Effector CD8-positive, alpha-beta T cell (primary cell): ENCODE measurements at regions not wholly inside any gene's neighbourhood (a gene's known extent, or its start where the extent isn't known, plus 50 kb on each side); places are given as distances from the start of the nearest gene placed in this dataset.

ENCODE experiments used
- DNase-seq: peaks from one replicate; lab custom pipeline; 2025; lab: John Stamatoyannopoulos, UW

DNA sequence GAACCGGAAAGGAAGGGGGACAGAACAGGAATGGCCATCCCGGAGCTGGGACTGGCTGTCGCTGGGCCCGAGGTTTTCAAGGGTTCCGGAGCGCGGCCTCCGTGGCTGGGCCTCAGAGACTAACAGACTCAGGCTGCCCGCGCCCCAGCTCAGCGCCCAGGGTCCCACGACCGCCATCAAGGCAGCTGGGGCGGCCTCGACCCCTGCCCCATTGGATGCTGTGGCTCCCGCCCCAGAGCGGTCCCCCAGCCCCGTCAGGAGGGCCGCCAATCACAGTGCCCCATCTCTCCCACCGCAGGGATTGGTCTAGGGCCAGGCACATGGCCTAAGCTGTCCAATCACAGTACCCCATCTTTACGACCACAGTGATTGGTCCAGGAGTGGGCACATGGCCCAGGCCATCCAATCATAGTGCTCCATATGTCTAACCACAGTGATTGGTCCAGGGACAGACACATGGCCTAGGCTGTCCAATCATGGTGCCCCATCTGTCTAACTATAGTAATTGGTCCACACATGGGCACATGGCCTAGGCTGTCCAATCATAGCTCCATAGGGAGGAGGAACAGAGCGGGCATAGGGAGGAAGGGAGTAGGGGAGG, 105.3 kb upstream of the NKX1-1 start:
- DNase-seq: peak; percentile 7

DNA sequence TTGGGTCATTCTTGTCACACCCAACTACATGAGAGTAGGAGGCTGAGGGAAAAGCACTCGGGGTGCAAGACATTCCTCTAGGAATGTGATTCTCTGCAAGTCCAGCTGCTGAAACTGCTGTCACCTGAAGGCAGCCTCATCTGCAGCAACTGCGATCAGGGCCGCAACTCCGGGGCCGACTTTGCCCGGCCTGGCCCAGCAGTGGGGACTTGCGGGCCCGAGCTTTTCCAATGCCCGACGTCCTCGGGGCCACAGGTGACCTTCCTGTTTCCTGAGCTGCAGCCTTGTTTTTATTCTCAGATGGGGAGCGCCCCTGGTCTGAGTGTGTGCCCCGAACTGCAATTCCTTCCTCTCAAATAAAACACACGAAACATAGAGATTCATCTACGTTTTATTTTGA, 104.7 kb upstream of the NKX1-1 start:
- no peak for DNase-seq

DNA sequence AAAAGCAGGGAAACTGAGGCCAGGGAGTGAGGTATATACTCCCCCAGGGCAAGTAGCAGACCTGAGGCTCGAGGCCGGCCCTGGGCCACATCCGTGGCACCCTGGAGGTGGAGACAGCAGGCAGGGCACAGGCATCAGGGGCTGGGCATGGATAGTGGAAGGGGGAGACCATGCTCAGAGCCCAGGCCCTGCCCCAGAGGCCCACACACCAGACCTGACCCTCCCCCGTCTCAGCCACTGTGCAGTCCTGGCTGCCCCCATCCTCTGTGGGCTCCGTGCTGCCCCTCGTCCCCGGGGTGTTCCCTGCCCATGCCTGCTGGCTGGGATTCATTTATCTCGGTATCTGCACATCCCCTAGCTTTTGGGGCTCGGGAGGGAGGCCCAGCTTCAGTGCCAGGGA, 103.1 kb upstream of the NKX1-1 start:
- no peak for DNase-seq

DNA sequence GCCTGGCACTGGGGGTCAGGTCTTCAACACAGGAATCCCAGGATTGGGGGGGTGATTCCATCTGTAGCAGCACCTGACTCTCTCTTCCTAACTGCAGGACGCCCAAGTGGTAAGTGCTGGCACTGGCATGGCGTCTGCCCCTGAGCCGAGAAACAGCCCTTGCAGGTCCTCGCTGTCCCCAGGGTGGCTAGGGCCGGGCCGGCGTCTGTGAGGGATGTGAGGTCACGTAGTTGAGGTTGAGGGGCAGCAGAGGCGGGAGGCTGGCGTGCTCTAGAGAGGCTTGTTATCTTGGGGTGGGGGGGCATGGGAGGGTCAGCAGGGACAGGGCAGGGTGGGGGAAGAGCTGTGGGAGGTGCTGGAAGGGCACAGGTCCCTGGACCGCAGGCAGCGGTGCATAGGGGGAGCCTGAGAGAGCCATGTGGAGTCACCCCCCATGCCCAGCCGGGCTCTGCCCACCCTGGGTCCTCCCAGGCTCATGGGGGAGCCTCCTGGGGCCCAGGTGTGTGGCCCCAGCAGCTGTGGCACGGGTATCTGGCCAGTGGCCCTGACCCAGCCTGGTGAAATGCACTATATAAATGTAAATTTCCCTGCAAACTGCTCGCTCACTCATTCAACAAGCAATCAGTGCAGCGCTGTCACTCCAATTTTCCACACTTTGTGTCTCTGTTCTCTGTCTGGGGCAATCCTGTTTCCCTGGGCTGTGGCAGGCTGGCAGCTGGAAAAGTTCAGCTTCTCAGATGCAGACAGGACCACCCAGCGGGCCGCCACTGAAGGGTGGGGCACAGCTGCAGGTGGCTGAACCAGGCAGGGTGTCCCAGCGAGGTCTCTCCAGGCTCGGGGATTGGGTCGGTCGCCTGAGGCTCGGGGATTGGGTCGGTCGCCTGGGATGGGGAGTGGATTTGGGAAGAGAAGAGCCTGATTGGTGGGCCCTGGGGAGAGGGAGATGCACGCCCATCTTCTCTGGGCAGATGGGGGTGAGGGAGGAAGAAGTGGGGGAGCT, 102.2 kb upstream of the NKX1-1 start:
- no peak for DNase-seq

DNA sequence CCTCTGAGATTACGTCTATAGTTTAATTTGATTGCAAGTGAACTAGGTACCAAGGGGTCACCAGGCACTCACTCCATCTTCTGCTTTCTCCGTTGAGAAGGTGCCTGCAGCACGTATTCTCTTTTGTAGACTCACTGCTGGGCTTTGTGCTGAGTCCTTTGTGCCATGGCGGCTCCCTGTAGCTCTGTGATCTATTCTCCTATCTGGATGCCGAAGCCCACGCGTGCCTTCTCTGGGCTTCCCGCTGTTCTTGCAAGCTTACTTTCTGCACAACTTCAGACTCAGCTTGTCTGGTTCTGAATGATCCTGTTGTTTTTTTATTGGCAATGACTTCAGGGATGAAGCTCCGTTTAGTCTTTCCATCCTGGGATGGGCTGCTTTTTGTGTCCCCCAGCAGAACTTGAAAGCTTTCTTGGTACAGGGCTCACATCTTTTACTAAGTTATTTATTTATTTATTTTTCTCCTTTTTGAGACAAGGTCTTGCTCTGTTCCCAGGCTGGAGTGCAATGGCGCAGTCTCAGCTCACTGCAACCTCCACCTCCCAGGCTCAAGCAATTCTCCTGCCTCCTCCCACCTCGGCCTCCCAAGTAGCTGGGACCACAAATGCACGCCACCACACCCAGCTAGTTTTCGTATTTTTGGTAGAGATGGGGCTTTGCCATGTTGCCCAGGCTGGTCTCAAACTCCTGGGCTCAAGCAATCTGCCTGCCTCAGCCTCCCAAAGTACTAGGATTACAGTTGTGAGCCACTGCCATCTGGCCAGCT, 100.9 kb upstream of the NKX1-1 start:
- DNase-seq: no peak

DNA sequence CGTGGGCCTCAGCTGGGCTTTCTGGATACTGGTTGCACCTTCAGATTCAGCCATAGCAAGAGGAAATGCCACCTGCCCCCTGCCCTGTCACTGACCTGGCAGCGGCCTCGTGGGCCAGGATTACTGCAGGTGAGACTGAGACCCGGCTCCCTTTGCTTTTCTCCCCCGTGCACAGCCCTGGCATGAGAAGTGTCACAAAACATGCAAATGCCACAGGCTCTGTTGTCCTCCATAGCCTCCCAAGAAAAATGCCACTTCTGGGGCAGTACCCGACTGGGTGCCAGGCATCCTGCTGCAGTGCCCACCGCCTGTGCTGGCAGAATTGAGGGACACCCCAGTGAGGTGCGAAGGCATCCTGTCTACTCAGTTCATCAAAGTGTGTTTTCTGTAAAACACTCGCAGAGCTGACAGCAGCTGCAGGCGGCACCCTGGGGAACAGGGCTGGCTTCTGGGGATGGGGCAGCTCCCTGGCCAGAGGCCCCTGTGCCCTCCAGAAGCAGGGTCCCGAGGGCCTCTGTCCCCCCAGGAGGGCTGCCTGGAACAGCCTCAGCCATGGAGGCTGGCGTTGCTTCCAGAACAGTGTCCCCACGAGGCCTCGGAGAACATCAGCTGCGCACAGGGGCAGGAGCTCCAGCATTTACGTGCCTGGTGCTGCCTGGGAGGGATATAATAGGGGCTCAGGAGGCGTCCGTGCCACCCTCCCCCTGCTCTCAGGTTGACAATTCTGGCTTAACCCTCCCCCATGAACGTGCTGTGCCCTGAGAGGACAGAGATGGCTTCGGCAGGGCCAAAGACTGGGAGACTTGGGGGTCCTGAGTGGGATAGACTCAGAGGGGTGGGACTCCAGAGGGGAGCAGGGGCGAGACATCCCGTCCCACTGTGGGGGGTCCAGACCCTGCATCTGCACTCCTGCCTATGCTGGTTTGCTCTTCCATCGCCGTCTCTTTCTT, 99.5 kb upstream of the NKX1-1 start:
- DNase-seq: no peak

DNA sequence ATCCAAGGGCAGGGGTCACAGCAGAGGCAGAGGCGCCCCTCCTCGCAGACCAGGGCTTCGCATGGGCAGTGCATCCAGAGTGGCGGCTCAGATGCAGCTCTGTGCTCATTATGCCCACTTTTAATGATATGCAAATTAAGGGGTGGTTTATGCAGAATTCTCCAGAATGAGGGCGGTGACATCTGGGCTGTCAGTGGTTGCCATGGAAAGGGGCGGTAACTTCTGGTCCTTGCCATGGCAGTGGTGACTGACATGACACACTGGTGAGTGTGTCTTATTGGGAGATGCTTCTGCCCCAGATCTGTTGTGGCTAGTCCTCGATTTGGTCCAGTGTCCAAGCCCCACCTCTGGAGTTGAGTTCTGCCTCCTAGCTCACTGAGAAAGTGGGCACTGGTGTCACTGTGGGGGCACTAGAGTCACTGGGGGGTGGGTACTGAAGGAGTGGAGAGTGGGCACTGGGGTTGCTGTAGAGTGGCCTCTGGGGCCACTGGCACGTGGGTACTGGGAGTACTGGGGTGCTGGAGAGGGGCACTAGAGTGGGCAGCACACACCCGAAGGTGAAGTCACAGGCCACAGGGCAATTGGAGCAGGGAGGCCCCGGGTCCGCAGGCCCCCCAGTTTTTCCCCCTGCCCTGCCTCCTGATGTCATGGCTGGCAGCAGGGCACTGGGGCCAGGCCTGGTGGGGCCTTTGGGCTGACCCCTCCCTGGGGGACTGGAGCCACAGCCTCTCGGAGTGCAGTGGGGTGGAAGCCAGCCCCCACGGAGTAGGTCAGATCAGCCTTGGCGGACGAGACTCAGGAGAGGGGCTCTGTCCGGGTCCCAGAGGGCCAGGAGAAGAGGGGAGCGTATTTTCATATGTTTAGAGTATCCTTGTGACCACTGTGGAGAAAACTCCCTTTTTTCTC, 98.6 kb upstream of the NKX1-1 start:
- no peak for DNase-seq

DNA sequence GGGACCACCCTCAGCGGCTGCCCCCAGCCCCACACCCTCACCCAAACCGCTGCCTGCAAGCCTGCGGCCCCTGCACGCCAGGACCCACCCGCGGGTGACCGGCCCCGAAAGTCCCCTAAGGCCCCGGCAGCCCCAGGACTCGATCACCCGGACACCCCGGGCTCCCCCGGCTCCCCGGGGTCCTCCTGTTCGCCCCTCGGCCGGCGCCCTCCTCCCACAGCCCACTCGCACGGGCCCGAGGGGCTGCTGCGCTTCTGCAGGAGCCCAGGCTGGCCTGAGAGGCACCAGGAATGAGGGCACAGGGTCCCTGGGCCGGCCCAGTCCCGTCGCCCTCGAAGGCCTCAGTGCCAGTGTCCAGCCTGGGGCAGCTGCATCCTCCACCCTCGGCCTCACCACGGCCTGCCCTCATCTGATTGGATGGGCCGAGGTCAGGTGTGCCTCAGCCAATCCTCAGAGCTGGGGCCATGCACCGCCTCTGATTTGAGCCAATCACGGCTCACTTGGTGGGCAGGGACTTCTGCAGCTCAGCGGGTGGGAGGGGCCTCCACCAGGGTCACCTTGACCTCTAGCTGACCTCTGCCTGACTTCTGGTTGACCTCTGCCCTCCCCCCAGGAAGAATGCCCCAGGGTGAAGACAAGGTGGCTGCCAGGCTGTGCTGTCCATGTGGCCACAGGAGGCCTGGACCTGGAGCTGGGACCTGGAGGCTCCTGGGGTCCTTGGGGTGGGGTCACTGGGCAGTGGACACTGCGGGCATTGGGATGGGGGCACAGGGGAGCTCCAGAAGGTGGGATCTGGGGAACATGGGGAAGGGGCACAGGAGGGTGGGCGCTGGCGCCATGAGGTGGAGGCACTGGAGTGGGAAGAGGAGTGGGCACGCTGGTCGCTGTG, 97.6 kb upstream of the NKX1-1 start:
- DNase-seq: no peak

DNA sequence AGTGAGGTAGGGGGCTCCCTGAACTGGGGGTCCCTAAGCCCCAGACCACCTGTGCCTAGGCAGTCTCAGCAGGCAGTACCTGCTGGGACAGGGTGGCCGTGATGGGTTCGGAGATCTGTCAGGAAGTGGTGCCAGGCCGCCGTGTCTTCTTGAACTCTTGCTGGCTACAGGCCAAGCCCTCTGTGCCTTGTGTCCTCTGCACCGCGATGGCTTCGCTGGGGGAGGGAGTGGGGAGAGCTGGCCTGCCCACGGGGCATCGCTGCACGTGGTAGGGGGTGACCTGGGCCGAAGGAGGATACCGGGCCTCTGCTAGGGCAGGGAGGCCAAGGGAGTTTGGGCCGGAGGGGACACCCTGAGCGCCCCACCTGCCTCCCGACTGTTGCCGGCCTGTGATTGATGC, 96.7 kb upstream of the NKX1-1 start:
- DNase-seq: no peak

DNA sequence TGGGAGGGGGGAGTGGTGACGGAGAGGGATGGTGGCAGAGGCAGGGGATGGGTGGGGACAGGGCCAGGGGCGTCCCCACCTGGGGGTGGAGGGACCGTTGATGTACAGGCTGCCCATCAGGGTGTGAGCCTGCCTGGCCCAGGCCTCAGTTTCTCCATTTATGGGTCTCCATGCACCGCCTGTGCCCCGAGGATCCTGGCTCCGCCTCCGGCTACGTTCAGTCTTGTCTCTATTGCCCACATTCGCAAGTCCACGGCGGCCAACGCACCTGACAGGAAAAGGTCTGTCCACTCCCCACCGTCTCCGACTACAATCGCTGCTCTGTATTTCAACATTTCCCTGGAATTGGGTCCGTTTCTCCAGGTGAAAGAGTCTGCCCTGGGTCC, 96.3 kb upstream of the NKX1-1 start:
- no peak for DNase-seq

DNA sequence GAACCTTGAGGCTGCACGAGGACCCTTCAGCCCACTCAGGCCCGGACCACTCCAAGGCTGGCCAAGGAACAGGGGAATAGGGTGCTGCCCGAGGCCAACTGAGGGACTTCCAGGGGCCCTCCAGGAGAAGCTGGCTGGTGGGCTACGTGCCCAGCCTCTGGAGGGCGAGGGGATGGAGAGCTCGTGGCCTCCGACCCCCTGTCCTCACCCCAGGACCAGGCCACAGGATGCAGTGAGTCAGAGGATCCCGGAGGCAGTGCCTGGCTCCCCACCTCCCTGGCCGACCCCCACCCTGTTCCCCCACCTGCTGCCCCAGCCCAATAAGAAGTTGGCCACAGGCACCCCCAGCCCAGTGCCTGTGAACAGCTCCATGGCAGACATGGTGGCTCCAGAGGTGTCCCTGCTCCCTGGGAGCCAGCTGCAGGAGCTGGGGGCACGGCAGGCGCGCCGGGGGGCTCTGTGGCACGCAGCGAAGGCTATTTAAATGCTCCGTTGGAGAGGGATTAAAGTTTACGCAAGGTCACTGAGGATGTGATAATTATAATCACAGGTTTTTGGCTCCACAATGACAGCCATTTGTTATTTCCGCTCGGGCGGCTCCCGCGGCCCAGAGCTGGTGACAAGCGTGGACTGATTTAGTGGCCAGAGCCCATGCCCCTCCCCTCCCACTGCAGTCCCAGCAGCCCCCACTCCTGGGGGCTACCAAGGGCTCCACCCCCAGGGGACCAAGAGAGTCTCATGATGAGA, 95.7 kb upstream of the NKX1-1 start:
- DNase-seq: no peak

DNA sequence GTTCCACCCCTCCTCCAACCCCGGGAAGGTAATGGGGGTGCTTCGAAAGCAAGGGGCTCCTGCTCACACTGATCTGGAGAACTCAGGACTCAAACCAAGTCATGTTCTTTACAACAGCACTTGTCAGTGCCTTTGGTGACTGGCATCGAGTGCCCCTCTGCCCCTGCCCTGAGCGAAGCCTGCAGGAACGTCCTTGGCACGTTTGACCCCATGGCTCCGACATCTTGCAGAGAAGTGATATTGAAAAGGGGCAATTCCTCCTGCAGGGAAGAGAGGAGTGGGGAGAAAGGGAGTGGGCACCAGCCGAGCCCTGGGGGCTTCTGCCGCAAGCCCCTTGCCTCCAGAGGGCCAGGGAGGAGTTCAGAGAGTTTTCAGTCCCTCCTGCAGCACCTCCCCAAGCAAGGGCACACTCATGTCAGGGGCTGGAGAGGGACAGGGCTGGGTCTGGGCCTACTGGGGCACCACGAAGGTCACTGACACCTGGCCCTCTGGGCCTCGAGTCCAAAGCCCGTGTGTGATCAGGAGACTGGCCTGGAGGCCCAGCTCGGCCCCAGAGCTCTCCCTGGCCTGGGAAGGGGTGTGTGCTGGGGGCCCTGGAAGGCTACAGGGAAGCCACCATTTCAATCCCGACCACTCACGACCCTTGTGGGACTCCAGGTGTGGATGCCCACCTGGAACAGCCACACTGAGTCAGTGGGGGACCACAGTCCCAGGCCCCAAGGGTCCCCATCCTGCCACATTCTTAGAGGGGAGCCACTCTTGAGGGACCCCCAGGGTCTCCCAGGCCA, 94.9 kb upstream of the NKX1-1 start:
- no peak for DNase-seq

DNA sequence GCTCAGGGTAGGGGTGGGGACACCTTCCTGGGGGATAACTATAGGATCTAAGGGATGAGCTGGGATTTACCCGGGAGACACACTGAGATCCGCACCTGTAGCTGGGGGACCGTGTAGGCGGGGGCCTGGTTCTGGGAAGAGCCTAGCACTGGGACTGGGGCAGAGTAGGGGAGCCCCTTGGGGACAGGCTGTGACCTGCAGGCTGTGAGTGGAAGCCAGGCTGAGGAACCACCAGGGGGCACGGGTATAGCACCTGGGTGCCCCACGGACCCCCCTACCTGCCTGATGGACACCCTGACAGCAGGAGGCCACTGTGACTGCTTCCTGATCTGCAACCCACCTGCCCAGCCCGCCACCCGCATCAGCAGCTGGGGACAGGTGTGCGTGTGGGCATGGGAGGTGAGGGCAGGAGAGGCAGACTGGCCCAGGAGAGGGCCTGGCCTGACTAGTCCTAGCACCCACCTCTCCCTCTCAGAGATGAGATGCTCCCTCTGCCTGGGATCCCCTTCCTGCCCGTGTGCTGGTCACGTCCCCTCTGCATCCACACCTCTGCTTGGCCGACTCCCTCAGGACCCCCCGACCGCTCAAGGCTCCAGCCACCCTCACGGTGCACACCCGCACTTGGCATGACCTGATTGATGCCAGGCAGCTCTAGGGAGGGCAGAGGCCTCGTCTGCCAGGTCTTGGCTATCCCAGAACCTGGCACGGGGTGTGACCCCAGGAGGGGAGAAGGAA, 94.2 kb upstream of the NKX1-1 start:
- no peak for DNase-seq

DNA sequence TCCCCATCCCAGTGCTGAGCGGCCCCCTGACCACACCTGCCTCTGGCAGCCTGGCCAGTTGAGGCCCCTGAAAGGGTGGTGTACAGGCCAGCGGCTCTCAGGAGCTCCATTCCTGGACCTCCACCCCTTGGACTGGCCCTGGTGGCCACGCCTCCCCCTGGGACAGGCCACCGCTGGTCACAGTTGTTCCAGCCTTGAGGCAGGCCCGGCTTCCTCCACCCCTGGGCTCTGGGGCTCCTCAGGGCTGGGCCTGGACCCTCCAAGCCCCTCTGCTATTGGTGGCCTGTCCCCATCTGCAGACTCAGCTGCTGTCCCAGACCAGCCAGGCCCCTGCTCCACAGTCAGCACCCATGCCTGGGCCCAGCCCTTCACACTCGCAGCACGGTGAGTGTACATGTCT, 93.2 kb upstream of the NKX1-1 start:
- DNase-seq: no peak

DNA sequence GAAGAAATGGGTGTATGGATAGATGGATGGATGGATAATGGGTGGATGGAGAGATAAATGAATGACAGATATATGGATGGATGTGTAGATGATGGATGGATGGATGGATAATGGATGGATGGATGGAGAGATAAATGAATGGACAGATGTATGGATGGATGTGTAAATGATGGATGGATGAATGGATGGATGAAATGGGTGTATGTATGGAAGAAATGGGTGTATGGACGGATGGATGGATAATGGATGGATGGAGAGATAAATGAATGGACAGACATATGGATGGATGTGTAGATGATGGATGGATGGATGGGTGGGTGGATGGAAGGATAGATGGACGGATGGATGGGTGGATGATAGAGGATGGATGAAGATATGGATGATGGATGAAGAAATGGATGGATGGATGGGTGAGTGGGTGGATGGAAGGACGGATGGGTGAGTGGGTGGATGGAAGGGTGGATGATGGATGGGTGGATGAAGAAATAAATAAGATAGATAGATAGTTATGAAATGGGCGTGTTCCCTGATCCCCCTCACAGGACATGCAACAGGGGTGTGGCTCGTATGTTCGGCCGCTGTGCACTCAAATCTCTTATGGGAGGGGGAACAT, 91.1 kb upstream of the NKX1-1 start:
- no peak for DNase-seq

DNA sequence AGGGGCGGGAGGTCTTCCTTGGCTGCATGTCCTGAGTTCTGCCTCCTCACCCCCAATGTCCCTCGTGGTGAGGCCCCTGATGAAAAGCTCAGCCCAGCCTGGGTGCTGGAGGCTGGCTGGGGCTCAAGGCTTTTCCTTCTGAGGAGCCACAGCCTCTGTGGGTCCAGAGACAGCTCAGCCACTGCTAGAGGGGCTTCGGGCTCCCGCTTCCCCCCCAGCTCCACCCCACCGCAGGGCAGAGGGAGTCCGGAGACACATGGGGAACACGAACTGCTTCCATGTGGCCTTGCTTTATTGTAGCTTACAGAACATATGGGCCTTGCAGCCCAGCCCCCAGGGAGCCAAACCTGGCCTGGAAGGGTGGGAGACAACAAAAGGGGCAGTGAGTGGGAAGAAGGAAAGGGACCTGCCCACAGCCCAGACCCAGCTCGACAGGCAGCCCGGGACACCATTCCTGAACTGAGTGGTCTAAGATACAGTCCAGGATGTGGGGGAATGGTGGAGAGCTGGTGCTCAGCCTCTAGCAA, 89.9 kb upstream of the NKX1-1 start:
- no peak for DNase-seq
